WTC11 (cell line): ENCODE measurements at regions not wholly inside any gene's neighbourhood (a gene's known extent, or its start where the extent isn't known, plus 50 kb on each side); places are given as distances from the start of the nearest gene placed in this dataset.

Source experiments
- CREB1 ChIP-seq: sonication (generic); formaldehyde crosslinking; IDR thresholded peaks from 2 replicates; pipeline ENCODE4 v1.8.0; 2023; ENCODE audit warnings: mild to moderate bottlenecking, missing genetic modification reagents
- ELF4 ChIP-seq: sonication (generic); formaldehyde crosslinking; IDR thresholded peaks from 2 replicates; pipeline ENCODE4 v1.8.1; 2022; ENCODE audit warnings: low read depth, mild to moderate bottlenecking, moderate library complexity, missing genetic modification reagents
- NR3C1 ChIP-seq: sonication (generic); formaldehyde crosslinking; conservative IDR thresholded peaks from 2 replicates; pipeline ENCODE4 v1.8.1; 2023; ENCODE audit warnings: low read depth, mild to moderate bottlenecking, missing genetic modification reagents
- TF ChIP-seq, protein P1 (sequence below): fragments of 200-600 bp; IDR thresholded peaks from 2 replicates; pipeline ENCODE4 v1.8.0; 2022; ENCODE audit warnings: antibody characterized with exemption
- TF ChIP-seq, protein P2 (sequence below): sonication (generic); formaldehyde crosslinking; IDR thresholded peaks from 2 replicates; pipeline ENCODE4 v1.8.0; 2022; ENCODE audit warnings: mild to moderate bottlenecking, missing genetic modification reagents
- TF ChIP-seq, protein P3 (sequence below): sonication (generic); formaldehyde crosslinking; IDR thresholded peaks from 2 replicates; pipeline ENCODE4 v1.8.1; 2022; ENCODE audit warnings: low read depth, missing genetic modification reagents, borderline replicate concordance

DNA sequence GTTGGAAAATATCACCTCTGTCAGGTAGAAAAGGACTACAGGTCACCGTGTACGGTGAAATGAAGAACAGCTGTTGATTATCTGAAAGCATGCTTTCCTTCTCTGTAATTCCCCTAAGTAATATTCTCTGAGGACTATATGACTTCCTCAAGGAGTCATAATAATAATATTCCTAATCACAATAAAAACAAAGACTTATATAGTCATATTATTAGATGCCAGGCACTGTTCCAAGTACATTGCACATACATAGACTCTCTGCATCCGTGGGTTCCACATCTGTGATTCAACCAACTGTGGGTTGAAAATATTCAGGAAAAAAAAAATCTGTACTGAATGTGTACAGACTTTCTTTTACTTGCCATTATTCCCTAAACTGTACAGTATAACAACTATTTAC lies 512.4 kb upstream of the ID2 start:
- no peak for TF ChIP-seq CREB1 (CRISPR knock-in tag)
- TF ChIP-seq, protein P1, sequence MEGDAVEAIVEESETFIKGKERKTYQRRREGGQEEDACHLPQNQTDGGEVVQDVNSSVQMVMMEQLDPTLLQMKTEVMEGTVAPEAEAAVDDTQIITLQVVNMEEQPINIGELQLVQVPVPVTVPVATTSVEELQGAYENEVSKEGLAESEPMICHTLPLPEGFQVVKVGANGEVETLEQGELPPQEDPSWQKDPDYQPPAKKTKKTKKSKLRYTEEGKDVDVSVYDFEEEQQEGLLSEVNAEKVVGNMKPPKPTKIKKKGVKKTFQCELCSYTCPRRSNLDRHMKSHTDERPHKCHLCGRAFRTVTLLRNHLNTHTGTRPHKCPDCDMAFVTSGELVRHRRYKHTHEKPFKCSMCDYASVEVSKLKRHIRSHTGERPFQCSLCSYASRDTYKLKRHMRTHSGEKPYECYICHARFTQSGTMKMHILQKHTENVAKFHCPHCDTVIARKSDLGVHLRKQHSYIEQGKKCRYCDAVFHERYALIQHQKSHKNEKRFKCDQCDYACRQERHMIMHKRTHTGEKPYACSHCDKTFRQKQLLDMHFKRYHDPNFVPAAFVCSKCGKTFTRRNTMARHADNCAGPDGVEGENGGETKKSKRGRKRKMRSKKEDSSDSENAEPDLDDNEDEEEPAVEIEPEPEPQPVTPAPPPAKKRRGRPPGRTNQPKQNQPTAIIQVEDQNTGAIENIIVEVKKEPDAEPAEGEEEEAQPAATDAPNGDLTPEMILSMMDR: no peak
- TF ChIP-seq ELF4: no peak
- TF ChIP-seq, protein P2, sequence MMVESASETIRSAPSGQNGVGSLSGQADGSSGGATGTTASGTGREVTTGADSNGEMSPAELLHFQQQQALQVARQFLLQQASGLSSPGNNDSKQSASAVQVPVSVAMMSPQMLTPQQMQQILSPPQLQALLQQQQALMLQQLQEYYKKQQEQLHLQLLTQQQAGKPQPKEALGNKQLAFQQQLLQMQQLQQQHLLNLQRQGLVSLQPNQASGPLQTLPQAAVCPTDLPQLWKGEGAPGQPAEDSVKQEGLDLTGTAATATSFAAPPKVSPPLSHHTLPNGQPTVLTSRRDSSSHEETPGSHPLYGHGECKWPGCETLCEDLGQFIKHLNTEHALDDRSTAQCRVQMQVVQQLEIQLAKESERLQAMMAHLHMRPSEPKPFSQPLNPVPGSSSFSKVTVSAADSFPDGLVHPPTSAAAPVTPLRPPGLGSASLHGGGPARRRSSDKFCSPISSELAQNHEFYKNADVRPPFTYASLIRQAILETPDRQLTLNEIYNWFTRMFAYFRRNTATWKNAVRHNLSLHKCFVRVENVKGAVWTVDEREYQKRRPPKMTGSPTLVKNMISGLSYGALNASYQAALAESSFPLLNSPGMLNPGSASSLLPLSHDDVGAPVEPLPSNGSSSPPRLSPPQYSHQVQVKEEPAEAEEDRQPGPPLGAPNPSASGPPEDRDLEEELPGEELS (CRISPR knock-in tag): no peak
- TF ChIP-seq, protein P3, sequence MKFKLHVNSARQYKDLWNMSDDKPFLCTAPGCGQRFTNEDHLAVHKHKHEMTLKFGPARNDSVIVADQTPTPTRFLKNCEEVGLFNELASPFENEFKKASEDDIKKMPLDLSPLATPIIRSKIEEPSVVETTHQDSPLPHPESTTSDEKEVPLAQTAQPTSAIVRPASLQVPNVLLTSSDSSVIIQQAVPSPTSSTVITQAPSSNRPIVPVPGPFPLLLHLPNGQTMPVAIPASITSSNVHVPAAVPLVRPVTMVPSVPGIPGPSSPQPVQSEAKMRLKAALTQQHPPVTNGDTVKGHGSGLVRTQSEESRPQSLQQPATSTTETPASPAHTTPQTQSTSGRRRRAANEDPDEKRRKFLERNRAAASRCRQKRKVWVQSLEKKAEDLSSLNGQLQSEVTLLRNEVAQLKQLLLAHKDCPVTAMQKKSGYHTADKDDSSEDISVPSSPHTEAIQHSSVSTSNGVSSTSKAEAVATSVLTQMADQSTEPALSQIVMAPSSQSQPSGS (CRISPR knock-in tag): no peak
- no peak for TF ChIP-seq NR3C1
